ENCODE measurements at regions not wholly inside any gene's neighbourhood (a gene's known extent, or its start where the extent isn't known, plus 50 kb on each side); places are given as distances from the start of the nearest gene placed in this dataset.
"Not testable (repeated sequence)": the region's sequence is repeated elsewhere in the genome, so short reads cannot be mapped to it uniquely, and the experiment has no call there.

DNA sequence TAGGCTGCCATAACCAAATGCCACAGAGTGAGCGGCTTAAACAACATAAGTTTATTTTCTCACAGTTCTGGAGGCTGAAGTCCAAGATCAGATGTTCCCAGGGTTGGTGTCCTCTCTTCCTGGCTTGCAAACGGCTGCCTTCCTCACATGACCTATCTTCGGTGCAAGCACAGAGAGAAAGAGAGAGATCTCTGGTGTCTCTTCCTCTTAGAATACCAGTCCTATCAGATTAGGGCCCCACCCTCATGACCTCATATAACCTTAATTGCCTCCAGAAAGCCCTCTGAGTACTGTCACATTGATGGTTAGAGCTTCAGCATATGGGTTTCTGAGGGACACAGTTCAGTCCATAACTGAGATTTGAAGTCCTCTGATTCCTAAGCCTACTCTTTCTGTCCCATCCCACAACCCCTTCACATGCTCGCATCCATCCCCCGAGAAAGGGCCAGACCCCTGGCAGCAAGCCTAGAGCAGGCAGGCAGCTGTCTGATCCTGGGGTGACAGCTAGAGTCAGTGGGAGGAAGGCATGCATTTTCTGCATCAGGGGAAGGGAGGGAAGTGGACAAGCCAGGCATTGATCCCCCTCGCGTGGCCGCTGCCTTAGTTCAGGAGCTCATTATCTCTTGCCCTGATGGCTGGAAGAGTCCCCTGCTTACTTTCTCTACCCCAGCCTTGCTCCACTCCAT lies 114.1 kb downstream of the FAR1 start:
- DNase-seq (ENCODE audit: low spot score): no peak

DNA sequence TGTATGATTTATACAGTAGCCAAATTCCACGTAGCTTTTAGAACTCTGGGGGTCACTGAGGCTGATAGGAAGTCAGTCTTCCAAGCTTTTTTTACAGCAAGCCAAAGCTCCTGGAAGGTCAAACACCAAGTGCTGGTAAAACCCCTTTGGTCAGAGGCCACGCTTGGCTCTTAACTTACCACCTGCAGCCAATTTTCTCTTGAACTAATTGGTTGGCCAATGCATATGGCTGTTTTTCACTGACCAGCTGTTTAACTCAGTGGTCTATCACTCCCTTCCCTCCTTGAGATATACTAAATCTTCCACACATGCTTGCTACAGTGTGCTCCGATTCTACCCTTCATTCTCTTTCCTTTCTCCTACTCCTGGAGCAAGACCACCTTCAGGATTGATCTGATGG lies 116.0 kb downstream of the FAR1 start:
- DNase-seq (ENCODE audit: low spot score): no peak

DNA sequence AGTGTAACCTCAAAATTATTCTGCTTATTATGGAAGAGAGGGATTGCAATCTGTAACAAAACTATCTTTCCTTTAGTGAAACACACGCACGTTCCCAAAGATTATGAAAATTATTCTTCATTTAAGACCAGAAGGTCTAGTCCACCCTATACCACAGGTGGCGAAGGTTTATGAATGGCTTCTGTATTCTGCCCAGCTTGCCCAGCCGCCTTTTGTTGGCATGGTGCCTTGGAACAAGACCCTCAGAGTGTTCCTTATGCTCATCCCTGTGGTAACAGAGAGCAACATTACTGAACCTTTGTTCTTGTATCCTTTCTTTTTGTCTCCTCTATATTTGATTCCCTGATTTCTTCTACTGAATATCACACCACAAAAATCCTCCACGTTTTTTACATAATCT lies 116.4 kb downstream of the FAR1 start:
- DNase-seq (ENCODE audit: low spot score): no peak

DNA sequence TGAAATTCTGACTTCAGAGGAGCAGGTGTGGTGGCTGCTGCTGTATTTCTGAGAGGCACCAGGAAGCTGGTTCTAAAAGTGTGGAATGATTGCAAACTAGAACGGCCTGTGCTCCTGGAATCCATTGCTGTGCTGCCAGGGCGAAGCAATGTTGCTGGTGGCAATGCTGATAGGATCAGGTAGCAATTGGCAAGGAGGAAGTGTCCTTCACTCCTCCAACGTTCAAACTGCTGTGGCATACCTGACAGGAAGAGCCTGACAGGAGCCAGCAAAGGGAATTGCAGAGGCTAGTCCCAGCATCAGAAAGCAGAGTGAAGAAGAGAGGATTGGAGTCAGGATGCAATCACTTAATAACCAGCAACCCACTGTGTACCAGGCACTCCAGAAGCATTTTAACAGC lies 118.2 kb downstream of the FAR1 start:
- DNase-seq (ENCODE audit: low spot score): no peak

DNA sequence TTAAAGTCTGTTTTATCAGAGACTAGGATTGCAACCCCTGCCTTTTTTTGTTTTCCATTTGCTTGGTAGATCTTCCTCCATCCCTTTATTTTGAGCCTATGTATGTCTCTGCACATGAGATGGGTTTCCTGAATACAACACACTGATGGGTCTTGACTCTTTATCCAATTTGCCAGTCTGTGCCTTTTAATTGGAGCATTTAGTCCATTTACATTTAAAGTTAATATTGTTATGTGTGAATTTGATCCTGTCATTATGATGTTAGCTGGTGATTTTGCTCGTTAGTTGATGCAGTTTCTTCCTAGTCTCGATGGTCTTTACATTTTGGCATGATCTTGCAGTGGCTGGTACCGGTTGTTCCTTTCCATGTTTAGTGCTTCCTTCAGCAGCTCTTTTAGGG lies 129.1 kb downstream of the FAR1 start:
- DNase-seq (ENCODE audit: low spot score): not testable (repeated sequence)

DNA sequence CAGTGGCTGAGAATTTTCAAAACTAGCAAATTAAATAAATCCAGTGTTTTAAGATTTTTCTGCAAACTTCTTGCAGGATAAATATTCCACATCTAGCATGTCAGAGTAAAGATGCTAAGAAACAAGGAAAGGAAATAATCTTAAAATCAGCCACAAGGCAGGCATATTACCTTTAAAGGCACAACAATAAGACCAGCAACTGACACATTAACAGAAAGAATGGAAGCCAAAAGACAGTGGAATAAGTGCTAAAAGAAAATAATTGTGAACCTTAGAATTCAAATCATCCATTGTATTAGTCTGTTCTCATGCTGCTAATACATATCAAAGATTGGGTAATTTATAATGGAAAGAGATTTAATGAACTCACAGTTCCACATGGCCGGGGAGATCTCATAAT lies 132.4 kb downstream of the FAR1 start:
- DNase-seq (ENCODE audit: low spot score): no peak

DNA sequence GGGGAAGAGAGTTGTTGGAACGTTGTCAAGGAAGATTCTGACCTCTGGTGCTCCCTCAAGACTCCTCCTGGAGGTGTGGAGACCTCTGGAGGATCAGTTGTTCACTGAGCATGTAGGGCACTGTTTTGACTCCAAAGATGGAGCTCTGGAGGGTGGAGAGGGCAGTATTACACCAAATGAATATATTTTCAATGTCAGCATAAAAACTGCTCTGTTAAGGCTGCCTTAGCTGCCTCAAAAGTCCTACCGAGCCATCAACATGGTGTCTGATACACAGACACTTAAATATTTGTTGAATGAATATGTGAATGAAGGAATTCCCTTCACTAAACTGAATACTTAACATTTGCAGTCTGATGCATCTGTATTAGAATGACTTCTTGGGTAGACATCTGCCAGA lies 144.2 kb upstream of the SPON1 start:
- no peak for DNase-seq (ENCODE audit: low spot score)

DNA sequence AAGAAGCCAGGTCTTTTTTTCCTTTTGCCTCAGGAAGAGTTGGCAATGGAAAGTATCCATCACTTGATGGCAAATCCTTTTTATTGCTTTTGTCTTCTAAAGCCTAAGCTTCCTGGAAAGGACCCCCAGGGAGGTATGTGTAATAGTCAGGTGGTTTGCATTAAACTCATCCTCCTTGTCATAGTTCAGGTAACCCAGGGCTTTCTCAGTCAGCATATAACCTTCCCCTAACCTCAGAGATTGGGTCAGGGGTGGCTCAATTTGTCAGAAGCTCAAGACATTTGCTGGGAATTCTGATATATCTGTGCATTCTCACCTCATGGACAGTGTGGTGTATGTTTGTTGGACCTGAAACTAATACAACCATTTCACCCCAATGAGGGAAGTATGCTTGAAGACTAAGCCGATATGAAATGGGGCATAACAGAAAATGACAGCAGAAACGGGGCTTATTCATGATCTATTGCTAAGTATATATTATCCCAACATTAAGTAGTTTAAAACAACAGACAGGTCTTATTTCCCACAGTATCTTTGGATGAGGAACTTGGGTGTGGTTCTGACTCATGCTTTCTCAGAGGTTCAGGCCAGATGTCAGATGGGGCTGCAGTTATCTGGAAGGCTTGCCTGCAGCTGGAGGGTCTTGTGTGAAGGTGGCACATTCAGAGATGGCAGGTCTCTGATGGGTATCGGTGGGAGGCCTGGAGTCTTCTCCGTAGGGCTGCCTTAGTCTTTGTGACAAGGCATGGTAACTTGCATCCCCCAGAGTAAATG lies 135.8 kb upstream of the SPON1 start:
- no peak for DNase-seq (ENCODE audit: low spot score)

DNA sequence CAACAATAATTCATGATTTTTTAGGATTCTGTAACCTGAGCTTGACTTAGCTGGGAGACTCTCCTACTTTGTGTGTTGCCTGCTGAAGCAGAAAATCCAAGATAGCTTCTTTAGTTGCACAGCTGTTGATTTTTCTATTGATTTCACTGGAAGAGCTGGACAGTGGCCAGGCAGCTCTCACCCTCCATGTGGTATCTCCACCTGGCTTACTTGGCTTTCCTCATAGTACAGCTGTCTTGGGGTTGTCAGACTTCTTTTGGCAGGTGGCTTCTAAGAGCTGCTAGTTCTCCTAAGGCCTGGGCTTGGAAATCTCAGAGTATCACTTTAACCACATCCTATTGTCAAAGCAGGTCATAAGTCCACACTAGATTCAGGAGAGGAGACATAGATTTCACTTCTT lies 130.8 kb upstream of the SPON1 start:
- no peak for DNase-seq (ENCODE audit: low spot score)

DNA sequence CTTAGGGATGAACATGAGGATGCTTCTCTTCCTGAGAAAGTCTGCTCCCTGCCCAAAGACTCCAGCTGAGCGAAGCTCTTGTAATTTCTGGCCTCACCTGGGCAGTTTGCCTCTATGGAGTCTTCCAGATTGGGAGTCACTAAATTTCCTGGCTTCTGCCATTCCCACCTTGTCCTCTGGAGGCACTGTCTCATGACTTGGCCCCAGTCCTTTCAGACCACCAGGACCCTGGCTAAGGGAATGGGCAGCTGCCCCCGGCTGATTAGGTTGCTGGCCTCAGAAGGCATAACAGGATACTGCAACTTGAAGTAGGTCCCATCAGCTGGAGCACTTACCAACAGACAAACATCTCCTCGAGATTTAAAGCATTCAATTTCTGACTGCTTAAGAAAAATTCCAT lies 128.1 kb upstream of the SPON1 start:
- DNase-seq (ENCODE audit: low spot score): peak; percentile 78

DNA sequence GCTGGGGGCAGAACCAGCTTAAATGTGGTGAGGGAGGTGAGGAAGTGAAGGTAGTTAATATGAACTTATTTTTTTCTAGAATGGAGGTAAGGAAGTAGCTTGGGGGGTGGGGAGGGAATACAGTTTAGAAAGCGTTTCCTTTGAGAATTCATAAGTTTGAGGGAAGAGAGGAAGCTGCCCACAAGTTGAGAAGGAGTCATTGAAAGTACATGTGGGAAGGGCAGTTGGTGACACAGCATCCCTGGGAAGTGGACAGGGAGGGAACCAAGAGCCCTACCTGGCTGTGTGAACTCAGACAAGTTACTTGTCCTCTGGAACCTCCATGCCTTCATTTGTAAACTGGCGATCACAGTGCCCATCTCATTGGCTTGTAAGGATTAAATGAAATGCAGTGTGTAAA lies 125.9 kb upstream of the SPON1 start:
- DNase-seq (ENCODE audit: low spot score): no peak

DNA sequence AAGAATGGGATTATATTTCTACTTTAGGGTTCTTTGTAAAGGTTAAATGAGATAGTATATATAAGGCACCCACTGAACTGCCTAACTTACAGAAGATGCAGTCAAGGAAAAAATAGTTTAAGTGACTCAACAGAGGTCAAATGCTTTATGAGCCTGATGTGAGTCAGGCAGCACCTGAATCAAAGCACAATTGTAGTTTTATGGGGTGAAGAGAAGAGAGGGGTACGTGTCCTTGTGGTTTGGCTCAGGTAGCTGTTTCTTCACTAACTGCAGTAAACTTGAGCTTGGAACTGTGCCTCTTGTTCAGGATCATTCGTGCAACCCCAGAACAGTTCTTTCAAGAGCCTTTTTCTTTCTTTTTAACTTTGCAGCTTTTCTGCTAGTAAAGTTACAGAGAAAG lies 125.2 kb upstream of the SPON1 start:
- DNase-seq (ENCODE audit: low spot score): no peak

DNA sequence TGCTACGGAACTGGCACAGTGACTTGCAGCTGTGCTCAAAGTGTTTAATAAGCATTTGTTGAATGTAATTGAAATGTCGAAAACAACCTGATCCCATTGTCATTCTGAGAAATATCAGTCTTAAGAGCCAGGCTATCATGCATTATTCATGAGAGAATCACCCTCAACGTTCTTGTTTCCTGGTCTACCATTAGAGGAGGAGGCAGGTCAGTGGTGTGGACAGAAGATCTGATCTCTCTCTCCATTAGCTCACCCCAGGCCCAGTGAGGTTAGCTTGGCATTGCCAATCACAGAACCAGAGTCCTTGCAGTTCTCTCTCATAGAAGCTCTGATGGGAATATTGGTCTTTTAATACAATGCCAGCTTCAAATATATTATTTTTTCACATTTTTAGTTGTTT lies 121.1 kb upstream of the SPON1 start:
- no peak for DNase-seq (ENCODE audit: low spot score)

DNA sequence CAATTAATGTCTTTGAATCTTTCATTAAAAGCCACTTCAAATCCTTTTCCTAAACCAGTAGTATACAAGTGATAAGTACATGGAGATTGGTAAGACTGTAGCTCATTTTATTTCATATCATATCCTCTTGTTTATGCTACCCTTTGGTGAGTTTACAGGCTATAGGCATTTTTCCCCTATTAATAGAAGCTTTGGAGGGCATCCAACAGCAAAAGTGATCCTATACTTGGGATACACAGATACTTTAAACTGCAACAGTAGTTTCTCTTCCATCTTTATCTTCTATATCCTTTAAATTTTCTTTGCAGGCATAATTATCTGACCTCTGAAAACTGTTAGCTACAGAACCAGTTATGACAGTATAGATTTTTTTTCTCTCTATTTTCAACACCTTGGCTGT lies 114.5 kb upstream of the SPON1 start:
- no peak for DNase-seq (ENCODE audit: low spot score)

DNA sequence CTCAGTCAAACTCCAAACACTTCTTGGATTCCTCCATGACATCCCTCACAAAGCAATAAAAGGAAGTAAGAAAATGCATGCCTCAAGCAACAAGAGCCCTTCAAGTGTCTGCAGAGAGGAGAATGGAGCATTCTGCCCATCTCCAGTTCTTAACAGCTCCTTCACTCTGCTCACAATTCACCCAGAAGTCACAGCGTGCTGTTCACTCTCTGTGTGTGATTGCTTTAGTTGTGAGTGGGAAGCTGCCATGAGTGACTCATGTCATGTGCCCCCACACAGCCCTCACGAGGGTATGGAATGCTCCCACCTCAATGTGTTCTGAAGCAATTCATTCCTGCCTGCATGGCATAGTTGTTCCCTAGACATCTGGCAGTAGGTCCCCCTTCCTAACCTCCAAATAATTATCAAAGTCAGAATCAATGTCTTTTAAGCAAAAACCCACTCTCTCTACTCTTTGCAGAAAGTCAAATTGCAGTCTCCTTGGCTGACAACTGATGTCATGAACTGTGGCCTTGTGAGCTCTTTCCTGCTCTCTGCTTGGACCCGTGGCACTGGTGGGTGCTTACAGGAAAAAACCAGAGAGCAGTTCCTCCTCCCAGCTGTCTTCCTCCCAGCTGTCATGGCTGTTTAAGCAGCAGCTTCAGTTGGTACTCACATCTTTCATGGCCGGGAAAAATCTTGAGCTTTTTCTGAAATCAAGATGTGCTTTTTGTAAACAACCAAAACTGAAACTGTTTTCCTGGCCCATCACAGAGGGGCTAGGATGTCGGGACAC lies 112.1 kb upstream of the SPON1 start:
- no peak for DNase-seq (ENCODE audit: low spot score)

DNA sequence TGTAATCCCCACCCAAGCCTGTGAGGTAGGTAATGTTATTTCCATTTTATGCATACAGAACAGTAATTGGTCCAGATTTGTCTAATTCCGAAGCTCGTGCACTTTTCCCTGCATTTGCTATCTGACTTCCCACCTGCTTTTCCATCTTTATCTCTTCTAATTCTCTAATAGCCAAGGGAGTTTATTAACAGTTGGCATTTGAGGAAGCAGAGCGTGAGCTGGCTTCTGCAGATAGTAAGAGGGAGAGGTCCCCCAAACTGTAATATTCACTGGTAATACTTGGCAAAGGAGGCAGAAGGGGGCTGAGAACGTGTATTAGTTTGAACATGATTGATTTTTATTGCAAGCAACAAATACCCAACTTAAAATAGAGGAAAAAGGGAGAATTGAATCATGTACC lies 110.8 kb upstream of the SPON1 start:
- no peak for DNase-seq (ENCODE audit: low spot score)

DNA sequence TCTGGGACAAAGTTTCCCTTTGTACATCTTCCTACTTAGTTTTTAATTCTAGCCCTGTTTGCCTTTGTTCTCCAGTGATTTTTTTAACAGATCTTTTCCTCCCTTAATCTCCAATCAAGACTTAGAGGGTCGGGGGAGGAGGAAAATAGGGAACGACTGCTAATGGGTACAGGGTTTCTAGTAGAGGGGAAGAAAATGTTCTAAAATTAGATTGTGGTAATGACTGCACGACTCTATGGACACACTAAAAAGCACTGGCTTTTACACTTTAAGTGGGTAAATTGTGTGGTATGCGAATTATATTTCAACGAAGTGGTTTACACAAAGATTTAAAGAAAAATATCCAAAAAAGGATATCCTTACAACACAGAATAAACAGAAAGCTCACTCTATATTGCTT lies 110.0 kb upstream of the SPON1 start:
- no peak for DNase-seq (ENCODE audit: low spot score)

DNA sequence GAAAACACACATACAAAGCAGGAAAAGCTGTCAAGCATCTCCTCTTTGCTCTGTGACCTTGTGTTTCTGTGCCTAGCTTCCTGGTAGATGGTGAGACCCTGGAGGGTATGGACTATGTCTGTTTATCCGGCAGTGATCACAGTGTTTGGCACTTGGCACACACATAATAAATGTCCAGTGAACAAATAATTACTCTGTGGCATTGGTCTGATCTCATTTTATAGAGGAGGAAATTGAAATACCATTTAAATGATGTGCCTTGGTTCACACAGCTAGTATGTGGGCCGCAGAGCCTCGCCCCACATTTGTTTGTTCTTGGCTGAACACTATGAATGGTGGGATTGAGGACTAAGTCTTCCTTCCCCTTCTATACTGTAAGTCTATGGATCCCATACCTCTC lies 104.7 kb upstream of the SPON1 start:
- DNase-seq (ENCODE audit: low spot score): no peak

DNA sequence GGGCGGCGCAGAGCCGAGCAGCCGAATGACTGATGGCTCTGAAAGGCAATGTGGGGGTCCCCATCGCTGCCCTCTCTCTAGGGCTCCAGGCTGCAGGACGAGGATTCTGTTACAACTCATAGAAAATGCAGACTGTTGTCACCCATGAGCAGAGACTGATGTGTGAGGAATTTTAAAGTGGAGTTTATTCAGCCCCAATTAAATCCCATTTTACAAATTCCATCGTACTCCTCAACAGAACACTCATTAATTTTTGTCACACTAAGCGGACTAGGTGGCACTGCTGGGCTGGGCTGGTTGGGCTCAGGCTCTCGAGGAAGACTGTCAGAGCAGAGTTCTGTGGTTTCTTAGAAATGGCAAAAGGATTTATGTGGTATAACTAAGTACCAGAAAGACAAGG lies 102.6 kb upstream of the SPON1 start:
- DNase-seq (ENCODE audit: low spot score): no peak

DNA sequence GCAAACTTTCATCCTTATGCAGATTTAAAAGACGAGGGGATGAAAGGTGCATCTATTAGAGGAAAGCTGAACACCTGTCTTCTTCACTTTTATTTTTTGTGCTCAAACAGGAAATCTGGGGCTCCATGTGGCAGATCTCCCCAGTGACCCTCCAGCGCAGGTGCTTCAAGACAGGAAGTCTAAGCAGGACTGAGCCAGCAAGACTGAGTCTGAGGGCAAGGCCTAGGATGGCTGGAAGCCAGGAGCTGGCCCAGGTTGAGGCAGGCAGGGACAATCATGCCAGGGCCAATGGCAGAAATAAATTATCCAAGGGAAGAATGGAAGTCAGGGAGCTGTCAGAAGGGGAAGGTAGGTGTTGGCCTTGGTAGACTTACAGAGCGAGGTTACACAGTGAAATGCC lies 101.1 kb upstream of the SPON1 start:
- DNase-seq (ENCODE audit: low spot score): no peak

DNA sequence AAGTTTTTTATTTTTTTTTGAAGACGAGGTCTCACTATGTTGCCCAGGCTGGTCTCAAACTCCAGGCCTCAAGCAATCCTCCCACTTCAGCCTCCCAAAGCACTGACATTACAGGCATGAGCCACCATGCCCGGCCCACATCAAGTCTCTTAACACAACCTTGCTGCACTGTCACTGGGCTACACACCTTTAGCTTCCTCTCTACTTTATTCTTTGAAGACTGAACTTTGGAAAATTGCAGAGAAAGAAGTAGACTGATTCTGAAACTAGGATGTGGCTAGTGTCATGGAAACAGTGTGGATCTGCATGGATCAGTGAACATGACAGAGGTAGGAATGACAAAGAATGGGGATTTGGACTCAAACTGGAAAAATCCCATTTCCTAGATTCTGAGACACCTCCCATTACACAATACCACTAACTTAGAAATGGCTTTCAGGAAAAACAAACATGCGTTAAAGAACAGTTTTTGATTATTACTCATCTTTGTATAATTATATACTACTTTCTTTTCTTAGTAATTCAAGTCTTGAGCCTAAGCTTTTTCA lies 99.6 kb upstream of the SPON1 start:
- no peak for DNase-seq (ENCODE audit: low spot score)

DNA sequence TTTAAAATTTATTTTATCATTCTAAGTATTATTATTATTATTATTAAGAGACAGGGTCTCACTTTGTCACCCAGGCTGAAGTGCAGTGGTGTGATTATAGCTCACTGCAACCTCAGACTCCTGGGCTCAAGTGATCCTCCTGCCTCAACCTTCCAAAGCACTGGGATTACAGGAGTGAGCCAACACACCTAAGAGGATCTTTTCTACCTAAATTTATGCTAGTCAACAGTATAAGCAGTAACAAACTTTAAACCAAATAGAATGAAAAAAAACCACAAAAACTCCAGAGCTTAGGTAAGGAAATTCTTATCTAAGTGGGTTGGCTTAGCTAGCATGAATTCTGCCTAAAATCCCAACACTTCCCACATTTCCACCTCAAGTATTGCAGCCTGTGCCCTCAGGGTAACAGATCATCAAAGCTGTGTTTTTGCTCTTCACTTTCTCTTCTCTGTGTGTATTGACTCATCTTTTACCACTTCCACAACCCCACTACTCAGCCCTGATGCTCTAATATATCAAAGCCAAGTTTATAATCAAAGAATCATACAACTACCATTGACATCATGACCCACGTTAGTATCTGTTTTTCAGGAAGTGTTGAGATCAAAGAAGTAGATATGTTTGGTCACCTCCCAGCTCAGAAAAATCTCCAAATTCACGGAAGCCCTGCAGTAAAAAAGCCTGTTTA lies 93.7 kb upstream of the SPON1 start:
- DNase-seq (ENCODE audit: low spot score): no peak
